ENCODE measurements at regions not wholly inside any gene's neighbourhood (a gene's known extent, or its start where the extent isn't known, plus 50 kb on each side); places are given as distances from the start of the nearest gene placed in this dataset.

- WGBS (ENCODE audit: low lambda C conversion rate) = 83% methylated on average over 5 of the region's 5 CpGs
- peaks cover 0 to 8% of the 10 kb centered on the region in 2 experiments; a peak in 2 of 5 replicates for H3K27me3 ChIP-seq (ENCODE audit: control insufficient read depth in 1 of 2, insufficient read depth in 2 of 2, low read length in 2 of 2)
- DNase-seq (ENCODE audit: low spot score) (no peak), FAIRE-seq (no peak), ATAC-seq (no peak)
- CTCF ChIA-PET (ENCODE audit: low intra/inter-chr PET ratio, low total read pairs) = no interaction called here
- no TSS peak for BruUV-seq (replicated peaks)
- POLR2A ChIA-PET = no interaction called here
- no peak for TF ChIP-seq GATAD1 (CRISPR knock-in tag; IDR thresholded peaks at IDR 0.05)
- TF ChIP-seq ZNF772 (CRISPR knock-in tag; IDR thresholded peaks at IDR 0.05) = no peak
- no peak for TF ChIP-seq ZFP62 (CRISPR knock-in tag; IDR thresholded peaks at IDR 0.05)
- no peak for TF ChIP-seq ZNF432 (CRISPR knock-in tag; IDR thresholded peaks at IDR 0.05; ENCODE audit: borderline replicate concordance)
- TF ChIP-seq FOXM1 (CRISPR knock-in tag; IDR thresholded peaks at IDR 0.05) = no peak
- TF ChIP-seq KDM2A (CRISPR knock-in tag; IDR thresholded peaks at IDR 0.05; ENCODE audit: borderline replicate concordance, low read depth) = no peak
- no peak overlapping the region for H3K4me2 ChIP-seq (ENCODE audit: low read depth, low read length)
- intact Hi-C loops (cut with micrococcal nuclease; ENCODE audit: unreplicated experiment) (no loop called here), in situ Hi-C loops (cut with HindIII; ENCODE audit: extremely low pct_ligation_motif_present, low pct_unique_long_range_greater_than_20kb) (no loop called here)
- no peak overlapping the region for H3K4me3 ChIP-seq (replicated peaks in 1 of 3; ENCODE audit: insufficient read depth in 1 of 3, low read depth in 2 of 3, low read length in 3 of 3)
- H3K9me3 ChIP-seq (ENCODE audit: low read length) = no peaks in the 10 kb centered on the region
- H3K27ac ChIP-seq (ENCODE audit: extremely low read length, insufficient read depth, low read length) = no peak overlapping the region
- no peak overlapping the region for H2AFZ ChIP-seq (ENCODE audit: low read length)
- no peaks in the 10 kb centered on the region for H3K36me3 ChIP-seq (replicated peaks in 1 of 2; ENCODE audit: control insufficient read depth in 1 of 2, insufficient read depth in 2 of 2, low read length in 2 of 2)
- no peaks in the 10 kb centered on the region for H4K20me1 ChIP-seq (ENCODE audit: insufficient read depth, low read length)
- no peaks in the 10 kb centered on the region for H3K79me2 ChIP-seq (ENCODE audit: insufficient read depth, low read length)
- no peak overlapping the region for H3K9ac ChIP-seq (ENCODE audit: insufficient read depth, low read depth, low read length)
- H3K4me1 ChIP-seq (ENCODE audit: insufficient read depth, low read length) = peaks cover 18% of the 10 kb centered on the region
These were observed 127.1 kb downstream of the RIPK4 start for GRCh38 chr21:41639766-41640165.

- Histone ChIP-seq H3K9me3 (ENCODE audit: low read length) (no peaks in the 10 kb centered on the region), H3K79me2 (ENCODE audit: insufficient read depth, low read length) (no peaks in the 10 kb centered on the region), H3K4me2 (ENCODE audit: low read depth, low read length) (no peak overlapping the region), H3K36me3 (replicated peaks in 1 of 2; ENCODE audit: control insufficient read depth in 1 of 2, insufficient read depth in 2 of 2, low read length in 2 of 2) (no peaks in the 10 kb centered on the region), H2AFZ (ENCODE audit: low read length) (no peak overlapping the region), H3K4me1 (ENCODE audit: insufficient read depth, low read length) (peaks cover 18% of the 10 kb centered on the region), H3K27ac (ENCODE audit: extremely low read length, insufficient read depth, low read length) (no peak overlapping the region), H4K20me1 (ENCODE audit: insufficient read depth, low read length) (no peaks in the 10 kb centered on the region), H3K4me3 (replicated peaks in 1 of 3; ENCODE audit: insufficient read depth in 1 of 3, low read depth in 2 of 3, low read length in 3 of 3) (no peak overlapping the region), H3K27me3 (ENCODE audit: control insufficient read depth in 1 of 2, insufficient read depth in 2 of 2, low read length in 2 of 2) (peaks cover 0 to 8% of the 10 kb centered on the region in 2 experiments; a peak in 2 of 5 replicates), H3K9ac (ENCODE audit: insufficient read depth, low read depth, low read length) (no peak overlapping the region)
- intact Hi-C loops (cut with micrococcal nuclease; ENCODE audit: unreplicated experiment) (no loop called here), in situ Hi-C loops (cut with HindIII; ENCODE audit: extremely low pct_ligation_motif_present, low pct_unique_long_range_greater_than_20kb) (no loop called here)
- POLR2A ChIA-PET = no interaction called here
- DNase-seq (ENCODE audit: low spot score) (no peak), FAIRE-seq (no peak), ATAC-seq (no peak; the same call in 2 of the 3 replicates)
- CTCF ChIA-PET (ENCODE audit: low intra/inter-chr PET ratio, low total read pairs) = no interaction called here
- WGBS (ENCODE audit: low lambda C conversion rate) = 51% methylated on average over 6 of the region's 10 CpGs
- no TSS peak for BruUV-seq (replicated peaks)
- no peak for TF ChIP-seq MEF2D (CRISPR knock-in tag; IDR thresholded peaks at IDR 0.05)
- TF ChIP-seq TIGD3 (CRISPR knock-in tag; IDR thresholded peaks at IDR 0.05; ENCODE audit: borderline replicate concordance) = no peak
- TF ChIP-seq HNF1A (IDR thresholded peaks at IDR 0.05; ENCODE audit: low read depth) = no peak
- TF ChIP-seq HNF1A (CRISPR knock-in tag; IDR thresholded peaks at IDR 0.05; ENCODE audit: borderline replicate concordance) = no peak
- TF ChIP-seq KMT2B (CRISPR knock-in tag; IDR thresholded peaks at IDR 0.05) = no peak
- no peak for TF ChIP-seq ZSCAN20 (CRISPR knock-in tag; IDR thresholded peaks at IDR 0.05; ENCODE audit: borderline replicate concordance)
- no peak for TF ChIP-seq ZNF121 (CRISPR knock-in tag; IDR thresholded peaks at IDR 0.05)
- no peak for TF ChIP-seq CEBPB (IDR thresholded peaks at IDR 0.05; ENCODE audit: borderline replicate concordance, low read depth, low read length)
- TF ChIP-seq PHB2 (IDR thresholded peaks at IDR 0.05; ENCODE audit: partially characterized antibody) = no peak
- no peak for TF ChIP-seq ZC3H4 (CRISPR knock-in tag; IDR thresholded peaks at IDR 0.05; ENCODE audit: borderline replicate concordance)
These were observed 127.5 kb downstream of the RIPK4 start for GRCh38 chr21:41639336-41639735.

Data from HepG2 (cell line).